Gastrocnemius medialis (tissue), 4 donors: ENCODE measurements at regions not wholly inside any gene's neighbourhood (a gene's known extent, or its start where the extent isn't known, plus 50 kb on each side); places are given as distances from the start of the nearest gene placed in this dataset.

ENCODE experiments used
- ATAC-seq, 2 donors: fragments of 150-250 bp; one replicate each; pipeline ENCODE4 v1.9.1; 2016
- DNase-seq, 2 donors: peaks; one replicate each; pipeline ENCODE4 v3.0.0-alpha.2; 2019
- H3K27ac ChIP-seq, 4 donors: fragments of 200-600 bp; sonication (generic); 1 replicate in 1 of 4; 2 replicates in 3 of 4; pipeline ENCODE4 v1.5.1; 2016 to 2018; ENCODE audit warnings: mild to moderate bottlenecking in 2 of 4, moderate library complexity in 1 of 4
- H3K27me3 ChIP-seq, 3 donors: fragments of 200-600 bp; sonication (generic) in 2 of 3; 1 replicate in 1 of 3; 2 replicates in 2 of 3; pipeline versions ENCODE4 v1.5.1 to v1.6.0; 2016 to 2019; ENCODE audit warnings: mild to moderate bottlenecking in 1 of 3, moderate library complexity in 1 of 3
- H3K36me3 ChIP-seq, 2 donors: fragments of 200-600 bp; sonication (generic) in 1 of 2; one replicate each; pipeline ENCODE4 v1.5.1; 2017 to 2018
- H3K4me1 ChIP-seq, 2 donors: fragments of 200-600 bp; sonication (generic) in 1 of 2; one replicate each; pipeline ENCODE4 v1.5.1; 2016 to 2017; ENCODE audit warnings: mild to moderate bottlenecking in 2 of 2
- H3K4me3 ChIP-seq, 4 donors: fragments of 200-600 bp; sonication (generic) in 3 of 4; 1 replicate in 1 of 4; 2 replicates in 3 of 4; pipeline ENCODE4 v1.5.1; 2016 to 2019; ENCODE audit warnings: mild to moderate bottlenecking in 2 of 4
- H3K9me3 ChIP-seq, 3 donors: fragments of 200-600 bp; sonication (generic) in 2 of 3; 1 replicate in 1 of 3; 2 replicates in 2 of 3; pipeline ENCODE4 v1.5.1; 2016 to 2019
- CTCF ChIP-seq, 5 experiments: fragments of 450-650 bp in 3 of 5; fragments of 200-600 bp in 2 of 5; sonication (generic) in 2 of 5; IDR thresholded peaks in 4 of 5; conservative IDR thresholded peaks in 1 of 5; 1 replicate in 4 of 5; 2 replicates in 1 of 5; pipeline ENCODE4 v1.5.1; 2016 to 2019; ENCODE audit warnings: antibody characterized with exemption in 5 of 5, mild to moderate bottlenecking in 3 of 5, moderate library complexity in 3 of 5
- POLR2A ChIP-seq, 2 donors: fragments of 450-650 bp; IDR thresholded peaks; one replicate each; pipeline ENCODE4 v1.6.1; 2017; ENCODE audit warnings: antibody characterized with exemption in 2 of 2, mild to moderate bottlenecking in 2 of 2, moderate library complexity in 2 of 2
- in situ Hi-C, 4 donors: fragments of 200-750 bp; cut with MboI; loops; one replicate each; pipeline versions ENCODE4 v1.15.0 to v1.8.0; 2017; ENCODE audit warnings: low sequenced_read_pairs in 4 of 4
- intact Hi-C: fragments of 100-400 bp; cut with DNase I; formaldehyde crosslinking; loops from one replicate; pipeline ENCODE4 v1.15.1; 2023; ENCODE audit warnings: low total_unique reads

DNA sequence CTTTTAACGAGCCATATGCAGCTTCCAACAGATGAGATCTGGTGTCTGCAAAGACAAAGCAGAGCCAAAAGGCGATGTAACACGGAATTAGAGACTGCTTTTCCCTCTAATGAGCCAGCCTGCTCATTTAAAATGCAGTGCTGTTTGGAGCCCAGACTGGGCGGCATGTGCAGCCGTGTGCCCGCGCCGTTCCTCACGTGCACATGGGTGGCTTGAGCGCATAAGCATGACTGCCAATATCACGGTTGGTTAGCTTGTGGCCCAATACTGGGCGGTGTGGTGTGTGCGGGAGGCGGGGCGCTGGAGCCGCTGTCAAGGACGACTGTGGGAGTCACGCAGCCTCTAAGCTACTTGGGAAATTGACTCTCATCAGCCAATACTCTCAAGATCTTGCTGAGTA is 87.0 kb upstream of the SCOC start:
- no peaks in the 10 kb centered on the region for H3K27me3 ChIP-seq

DNA sequence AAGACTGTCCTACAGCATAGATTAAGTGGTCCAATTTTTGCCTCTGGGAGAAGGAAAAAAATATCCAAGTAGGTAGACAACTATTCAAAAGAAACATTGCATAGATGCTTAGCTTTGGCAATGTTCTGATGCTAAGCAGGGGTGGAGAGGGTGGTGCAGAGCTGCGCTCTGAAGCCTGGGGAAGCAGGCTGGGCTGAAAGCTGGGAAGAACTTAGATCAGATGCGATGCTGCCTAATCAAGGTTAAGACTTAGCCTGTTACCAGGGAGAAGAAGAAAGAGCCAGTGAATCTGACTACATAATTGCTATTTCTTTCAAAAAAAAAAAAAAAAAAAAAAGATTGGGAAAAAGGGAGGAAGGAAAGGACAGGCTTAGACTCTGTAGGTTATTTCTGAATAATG is 89.0 kb upstream of the SCOC start:
- Histone ChIP-seq H3K27me3 (no peaks in the 10 kb centered on the region), H3K4me3 (no peak overlapping the region), H3K9me3 (no peaks in the 10 kb centered on the region), H3K4me1 (no peaks in the 10 kb centered on the region), H3K36me3 (no peaks in the 10 kb centered on the region), H3K27ac (no peak overlapping the region)
- DNase-seq (no peak), ATAC-seq (no peak)
- intact Hi-C loops (no loop called here), in situ Hi-C loops (no loop called here)
- TF ChIP-seq CTCF (IDR thresholded peaks at IDR 0.05 in 4 of 5, conservative IDR thresholded peaks at IDR 0.05 in 1 of 5) (no peak), POLR2A (IDR thresholded peaks at IDR 0.05) (no peak)

More for the DNA sequence above, 87.0 kb upstream of the SCOC start:
- Histone ChIP-seq H3K36me3 (no peaks in the 10 kb centered on the region), H3K9me3 (no peaks in the 10 kb centered on the region), H3K27ac (no peak overlapping the region), H3K4me1 (no peaks in the 10 kb centered on the region), H3K4me3 (peak overlapping the region in 2 of 4 donors; percentile 10 to 31)
- intact Hi-C loops (no loop called here), in situ Hi-C loops (no loop called here)
- DNase-seq (peak in 1 of 2 donors; percentile 17), ATAC-seq (peak; percentile 23 to 61)
- TF ChIP-seq POLR2A (IDR thresholded peaks at IDR 0.05) (no peak), CTCF (IDR thresholded peaks at IDR 0.05 in 4 of 5, conservative IDR thresholded peaks at IDR 0.05 in 1 of 5) (no peak)

DNA sequence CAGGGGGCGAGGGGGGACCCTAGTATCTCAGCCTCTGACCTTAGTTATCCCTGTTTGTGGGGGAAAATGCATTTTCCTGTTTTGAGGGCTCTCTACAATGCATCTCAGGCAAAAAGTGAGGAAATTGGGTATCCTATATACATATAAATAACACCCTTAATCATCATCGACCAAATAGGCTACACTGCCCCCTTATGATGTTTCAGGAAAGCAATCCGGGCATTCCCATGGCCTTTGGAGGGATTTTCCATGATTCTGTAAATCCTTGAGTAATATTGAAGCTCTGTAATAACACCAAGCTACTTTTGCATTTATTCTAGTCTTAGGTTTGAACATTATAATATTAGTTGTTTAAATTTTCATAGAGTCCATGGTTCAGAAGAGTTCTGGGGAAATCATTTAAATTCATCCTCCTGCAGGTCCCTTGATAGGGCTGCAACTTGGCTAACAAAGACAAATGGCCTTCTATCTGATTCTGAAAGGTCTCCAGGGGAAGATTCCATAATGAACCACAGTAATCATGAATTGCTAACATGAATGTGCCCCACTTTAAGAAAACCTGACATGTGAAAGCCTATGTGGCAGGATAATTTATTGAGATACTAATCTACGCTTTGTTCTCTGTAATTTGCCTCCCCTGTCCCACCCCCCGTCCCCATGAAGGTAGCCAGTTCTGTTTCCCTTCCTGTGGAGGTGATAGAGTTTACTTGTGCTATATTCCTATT is 91.5 kb upstream of the SCOC start:
- no peak overlapping the region for H3K27ac ChIP-seq
- no peaks in the 10 kb centered on the region for H3K9me3 ChIP-seq
- H3K4me1 ChIP-seq, result no peaks in the 10 kb centered on the region
- no peak overlapping the region for H3K4me3 ChIP-seq
- DNase-seq (no peak), ATAC-seq (no peak)
- no peaks in the 10 kb centered on the region for H3K36me3 ChIP-seq
- H3K27me3 ChIP-seq, result no peaks in the 10 kb centered on the region
- in situ Hi-C loops (no loop called here), intact Hi-C loops (no loop called here)
- TF ChIP-seq POLR2A (IDR thresholded peaks at IDR 0.05), result no peak

- no peak for TF ChIP-seq CTCF (IDR thresholded peaks at IDR 0.05 in 4 of 5, conservative IDR thresholded peaks at IDR 0.05 in 1 of 5)
- Histone ChIP-seq H3K27me3 (no peaks in the 10 kb centered on the region), H3K36me3 (no peaks in the 10 kb centered on the region), H3K9me3 (no peaks in the 10 kb centered on the region), H3K27ac (no peak overlapping the region), H3K4me3 (no peak overlapping the region), H3K4me1 (no peaks in the 10 kb centered on the region)
- intact Hi-C loops (no loop called here), in situ Hi-C loops (no loop called here)
- ATAC-seq (no peak), DNase-seq (no peak)
Observed at GRCh38 chr4:140277576-140277975, 95.9 kb upstream of the SCOC start.

DNA sequence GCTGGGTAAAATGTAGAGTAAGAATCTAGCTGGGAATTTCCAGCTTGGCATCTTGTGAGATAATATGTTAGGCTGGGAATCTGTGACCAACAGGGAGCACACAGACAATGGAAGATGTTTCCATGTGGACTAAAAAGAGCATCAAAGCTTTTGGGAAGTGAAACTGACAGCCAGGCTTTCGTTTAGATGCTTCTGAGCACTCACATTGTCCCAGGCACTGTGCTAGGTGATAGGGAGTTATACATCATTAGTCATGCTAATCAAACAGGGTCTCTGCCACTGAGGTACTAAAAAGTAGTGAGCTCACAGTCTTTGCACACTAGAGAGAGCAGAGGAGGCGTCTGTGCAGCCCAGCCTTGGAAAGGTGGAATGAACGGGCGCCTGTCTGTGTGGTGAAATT is 101.9 kb upstream of the SCOC start:
- TF ChIP-seq POLR2A (IDR thresholded peaks at IDR 0.05) (no peak), CTCF (IDR thresholded peaks at IDR 0.05 in 4 of 5, conservative IDR thresholded peaks at IDR 0.05 in 1 of 5) (no peak)
- Histone ChIP-seq H3K4me1 (no peaks in the 10 kb centered on the region), H3K27me3 (no peaks in the 10 kb centered on the region), H3K27ac (no peak overlapping the region), H3K36me3 (no peaks in the 10 kb centered on the region), H3K9me3 (no peaks in the 10 kb centered on the region), H3K4me3 (no peak overlapping the region)
- in situ Hi-C loops (no loop called here), intact Hi-C loops (no loop called here)
- DNase-seq (no peak), ATAC-seq (no peak)
